Caco-2 (cell line): ENCODE measurements at regions not wholly inside any gene's neighbourhood (a gene's known extent, or its start where the extent isn't known, plus 50 kb on each side); places are given as distances from the start of the nearest gene placed in this dataset.

Experiments
- BruUV-seq: library from RNA; stranded (reverse); fragments of 400-500 nt; replicated peaks from 2 replicates; lab custom pipeline; 2021; lab: Mats Ljungman, UMichigan
- CTCF ChIA-PET: fragments of 300-600 bp; sonication (Branson Sonifier 250); formaldehyde crosslinking; loops from one replicate; lab custom pipeline; 2022; ENCODE audit warnings: antibody characterized with exemption; lab: Charles Lee
- POLR2A ChIA-PET: fragments of 300-600 bp; sonication (Branson Sonifier 250); formaldehyde crosslinking; loops from one replicate; lab custom pipeline; 2022; ENCODE audit warnings: antibody characterized with exemption; lab: Charles Lee
- DNase-seq, 2 experiments: peaks; one replicate each; pipeline versions ENCODE4 v3.0.0 to v3.0.0-alpha.2; 2020 to 2022
- H3K27me3 ChIP-seq: replicated peaks from 2 replicates; pipeline ENCODE4 v1.6.0; 2011; ENCODE audit warnings: low read length; ENCODE audit not compliant: control insufficient read depth, insufficient read depth
- H3K36me3 ChIP-seq: 2 replicates; pipeline ENCODE4 v1.5.1; 2011; ENCODE audit warnings: low read length; ENCODE audit not compliant: control insufficient read depth, insufficient read depth
- H3K4me1 ChIP-seq: fragments of 250-450 bp; sonication (Bioruptor Pico); 2 replicates; pipeline ENCODE4 v1.5.1; 2020; ENCODE audit warnings: mild to moderate bottlenecking
- H3K4me3 ChIP-seq: 2 replicates; pipeline ENCODE4 v1.5.1; 2011; ENCODE audit warnings: low read depth, mild to moderate bottlenecking, control low read depth, low read length
- H3K9me3 ChIP-seq: fragments of 250-450 bp; sonication (Bioruptor Pico); 2 replicates; pipeline ENCODE4 v1.5.1; 2020; ENCODE audit warnings: mild to moderate bottlenecking, moderate library complexity
- H3K27ac Mint-ChIP-seq: one replicate; pipeline ENCODE4 v1.8.0; 2022; ENCODE audit warnings: mixed read lengths; ENCODE audit not compliant: unreplicated experiment
- H3K27me3 Mint-ChIP-seq: one replicate; pipeline ENCODE4 v1.8.0; 2022; ENCODE audit warnings: mixed read lengths; ENCODE audit not compliant: insufficient read depth, unreplicated experiment
- H3K36me3 Mint-ChIP-seq: one replicate; pipeline ENCODE4 v1.8.0; 2022; ENCODE audit warnings: mild to moderate bottlenecking, mixed read lengths; ENCODE audit not compliant: insufficient read depth, unreplicated experiment
- H3K4me1 Mint-ChIP-seq: one replicate; pipeline ENCODE4 v1.8.0; 2022; ENCODE audit warnings: low read depth, mixed read lengths; ENCODE audit not compliant: unreplicated experiment
- H3K4me3 Mint-ChIP-seq: one replicate; pipeline ENCODE4 v1.8.0; 2022; ENCODE audit warnings: mild to moderate bottlenecking, moderate library complexity, mixed read lengths; ENCODE audit not compliant: unreplicated experiment
- H3K9me3 Mint-ChIP-seq: one replicate; pipeline ENCODE4 v1.8.0; 2022; ENCODE audit warnings: mixed read lengths; ENCODE audit not compliant: unreplicated experiment
- intact Hi-C: fragments of 100-400 bp; cut with micrococcal nuclease; formaldehyde crosslinking; loops from one replicate; pipeline ENCODE4 v1.10.0; 2022; ENCODE audit not compliant: unreplicated experiment
- TF ChIP-seq, protein P1 (sequence below), 2 experiments: fragments of 200-600 bp in 1 of 2; IDR thresholded peaks; 1 replicate in 1 of 2; 2 replicates in 1 of 2; pipeline versions ENCODE4 v1.5.1 to v1.8.0; 2011 to 2022; ENCODE audit warnings: antibody characterized with exemption in 1 of 2, control low read depth in 1 of 2, inconsistent platforms in 1 of 2, low read depth in 1 of 2, low read length in 1 of 2, mild to moderate bottlenecking in 1 of 2, moderate library complexity in 1 of 2; ENCODE audit not compliant: insufficient read depth in 1 of 2, severe bottlenecking in 1 of 2, unreplicated experiment in 1 of 2

- Mint-ChIP-seq H3K9me3 (no peaks in the 10 kb centered on the region), H3K36me3 (no peaks in the 10 kb centered on the region), H3K27ac (no peak overlapping the region), H3K27me3 (peaks cover 5% of the 10 kb centered on the region), H3K4me3 (no peak overlapping the region), H3K4me1 (no peaks in the 10 kb centered on the region)
- DNase-seq = no peak
- no TSS peak for BruUV-seq
- no peaks in the 10 kb centered on the region for H3K27me3 ChIP-seq
- H3K36me3 ChIP-seq = no peaks in the 10 kb centered on the region
- no peaks in the 10 kb centered on the region for H3K4me1 ChIP-seq
- H3K9me3 ChIP-seq = no peaks in the 10 kb centered on the region
- no peak overlapping the region for H3K4me3 ChIP-seq
- ChIA-PET POLR2A (no interaction called here), CTCF (no interaction called here)
- intact Hi-C loops = no loop called here
- TF ChIP-seq, protein P1, sequence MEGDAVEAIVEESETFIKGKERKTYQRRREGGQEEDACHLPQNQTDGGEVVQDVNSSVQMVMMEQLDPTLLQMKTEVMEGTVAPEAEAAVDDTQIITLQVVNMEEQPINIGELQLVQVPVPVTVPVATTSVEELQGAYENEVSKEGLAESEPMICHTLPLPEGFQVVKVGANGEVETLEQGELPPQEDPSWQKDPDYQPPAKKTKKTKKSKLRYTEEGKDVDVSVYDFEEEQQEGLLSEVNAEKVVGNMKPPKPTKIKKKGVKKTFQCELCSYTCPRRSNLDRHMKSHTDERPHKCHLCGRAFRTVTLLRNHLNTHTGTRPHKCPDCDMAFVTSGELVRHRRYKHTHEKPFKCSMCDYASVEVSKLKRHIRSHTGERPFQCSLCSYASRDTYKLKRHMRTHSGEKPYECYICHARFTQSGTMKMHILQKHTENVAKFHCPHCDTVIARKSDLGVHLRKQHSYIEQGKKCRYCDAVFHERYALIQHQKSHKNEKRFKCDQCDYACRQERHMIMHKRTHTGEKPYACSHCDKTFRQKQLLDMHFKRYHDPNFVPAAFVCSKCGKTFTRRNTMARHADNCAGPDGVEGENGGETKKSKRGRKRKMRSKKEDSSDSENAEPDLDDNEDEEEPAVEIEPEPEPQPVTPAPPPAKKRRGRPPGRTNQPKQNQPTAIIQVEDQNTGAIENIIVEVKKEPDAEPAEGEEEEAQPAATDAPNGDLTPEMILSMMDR (IDR thresholded peaks at IDR 0.05; ENCODE audit: insufficient read depth in 1 of 2, low read depth in 1 of 2, low read length in 1 of 2, severe bottlenecking in 1 of 2, unreplicated experiment in 1 of 2) = no peak
Measured at GRCh38 chr2:217152831-217153230, 293.0 kb upstream of the TNP1 start.

GRCh38 chr2:217151509-217152206, 291.8 kb upstream of the TNP1 start:
- Histone ChIP-seq H3K4me1 (no peaks in the 10 kb centered on the region), H3K27me3 (no peaks in the 10 kb centered on the region), H3K4me3 (no peak overlapping the region), H3K9me3 (no peaks in the 10 kb centered on the region), H3K36me3 (no peaks in the 10 kb centered on the region)
- BruUV-seq = no TSS peak
- Mint-ChIP-seq H3K4me1 (no peaks in the 10 kb centered on the region), H3K27me3 (peaks cover 3% of the 10 kb centered on the region), H3K4me3 (no peak overlapping the region), H3K9me3 (no peaks in the 10 kb centered on the region), H3K36me3 (no peaks in the 10 kb centered on the region), H3K27ac (no peak overlapping the region)
- intact Hi-C loops = no loop called here
- CTCF ChIA-PET = no interaction called here
- no peak for DNase-seq
- TF ChIP-seq, protein P1 (IDR thresholded peaks at IDR 0.05; ENCODE audit: insufficient read depth in 1 of 2, low read depth in 1 of 2, low read length in 1 of 2, severe bottlenecking in 1 of 2, unreplicated experiment in 1 of 2) = no peak
- POLR2A ChIA-PET = no interaction called here

DNA sequence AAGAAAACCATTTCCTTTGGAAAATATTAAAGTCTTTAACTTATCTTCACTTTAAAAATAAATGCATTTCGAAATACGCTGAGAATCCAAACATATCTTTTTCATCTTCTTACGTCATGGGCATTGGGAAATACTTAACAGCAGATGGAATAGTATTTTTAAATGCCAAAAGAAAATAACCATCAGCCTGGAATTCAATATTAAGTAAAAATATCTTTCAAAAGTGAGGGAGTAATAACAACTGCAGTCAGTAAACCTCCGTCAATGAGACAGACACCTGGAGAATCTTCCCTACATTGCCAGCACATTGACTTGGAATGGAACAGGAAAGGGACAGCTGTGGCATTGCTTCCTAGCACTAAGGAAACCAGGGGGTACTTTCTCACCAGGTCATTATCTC, 290.4 kb upstream of the TNP1 start:
- Histone ChIP-seq H3K27me3 (no peaks in the 10 kb centered on the region), H3K9me3 (no peaks in the 10 kb centered on the region), H3K4me3 (no peak overlapping the region), H3K36me3 (no peaks in the 10 kb centered on the region), H3K4me1 (no peaks in the 10 kb centered on the region)
- Mint-ChIP-seq H3K36me3 (no peaks in the 10 kb centered on the region), H3K27ac (no peak overlapping the region), H3K4me3 (no peak overlapping the region), H3K27me3 (peaks cover 3% of the 10 kb centered on the region), H3K4me1 (no peaks in the 10 kb centered on the region), H3K9me3 (no peaks in the 10 kb centered on the region)
- TF ChIP-seq, protein P1 (IDR thresholded peaks at IDR 0.05; ENCODE audit: insufficient read depth in 1 of 2, low read depth in 1 of 2, low read length in 1 of 2, severe bottlenecking in 1 of 2, unreplicated experiment in 1 of 2) = no peak
- intact Hi-C loops = no loop called here
- BruUV-seq = no TSS peak
- ChIA-PET CTCF (no interaction called here), POLR2A (no interaction called here)
- no peak for DNase-seq
